Gastrocnemius medialis (tissue), 4 donors: ENCODE measurements at regions not wholly inside any gene's neighbourhood (a gene's known extent, or its start where the extent isn't known, plus 50 kb on each side); places are given as distances from the start of the nearest gene placed in this dataset.

Experiments used
- POLR2A ChIP-seq, 2 donors: fragments of 450-650 bp; IDR thresholded peaks; one replicate each; pipeline ENCODE4 v1.6.1; 2017; ENCODE audit warnings: antibody characterized with exemption in 2 of 2, mild to moderate bottlenecking in 2 of 2, moderate library complexity in 2 of 2
- TF ChIP-seq, protein P1 (sequence below), 5 experiments: fragments of 450-650 bp in 3 of 5; fragments of 200-600 bp in 2 of 5; sonication (generic) in 2 of 5; IDR thresholded peaks in 4 of 5; conservative IDR thresholded peaks in 1 of 5; 1 replicate in 4 of 5; 2 replicates in 1 of 5; pipeline ENCODE4 v1.5.1; 2016 to 2019; ENCODE audit warnings: antibody characterized with exemption in 5 of 5, mild to moderate bottlenecking in 3 of 5, moderate library complexity in 3 of 5

DNA sequence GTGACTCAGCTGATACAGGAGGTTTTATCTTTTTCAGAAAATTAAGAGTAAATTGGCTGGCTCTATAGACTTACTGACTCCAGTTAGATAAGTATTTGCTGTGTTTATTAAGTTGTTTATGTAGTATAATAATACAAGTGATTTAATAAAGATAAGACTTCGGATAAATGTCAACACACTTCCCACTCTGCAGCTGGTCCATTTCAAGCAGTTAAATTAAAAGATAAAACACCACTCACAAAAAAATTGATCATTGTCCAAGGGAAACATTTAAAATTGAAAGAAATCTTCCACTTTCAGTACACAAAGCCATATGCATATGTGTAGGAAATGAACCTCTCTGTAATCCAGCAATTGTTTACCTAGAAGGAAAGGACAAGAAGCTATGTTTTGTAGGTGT, 106.1 kb upstream of the SP8 start:
- TF ChIP-seq, protein P1, sequence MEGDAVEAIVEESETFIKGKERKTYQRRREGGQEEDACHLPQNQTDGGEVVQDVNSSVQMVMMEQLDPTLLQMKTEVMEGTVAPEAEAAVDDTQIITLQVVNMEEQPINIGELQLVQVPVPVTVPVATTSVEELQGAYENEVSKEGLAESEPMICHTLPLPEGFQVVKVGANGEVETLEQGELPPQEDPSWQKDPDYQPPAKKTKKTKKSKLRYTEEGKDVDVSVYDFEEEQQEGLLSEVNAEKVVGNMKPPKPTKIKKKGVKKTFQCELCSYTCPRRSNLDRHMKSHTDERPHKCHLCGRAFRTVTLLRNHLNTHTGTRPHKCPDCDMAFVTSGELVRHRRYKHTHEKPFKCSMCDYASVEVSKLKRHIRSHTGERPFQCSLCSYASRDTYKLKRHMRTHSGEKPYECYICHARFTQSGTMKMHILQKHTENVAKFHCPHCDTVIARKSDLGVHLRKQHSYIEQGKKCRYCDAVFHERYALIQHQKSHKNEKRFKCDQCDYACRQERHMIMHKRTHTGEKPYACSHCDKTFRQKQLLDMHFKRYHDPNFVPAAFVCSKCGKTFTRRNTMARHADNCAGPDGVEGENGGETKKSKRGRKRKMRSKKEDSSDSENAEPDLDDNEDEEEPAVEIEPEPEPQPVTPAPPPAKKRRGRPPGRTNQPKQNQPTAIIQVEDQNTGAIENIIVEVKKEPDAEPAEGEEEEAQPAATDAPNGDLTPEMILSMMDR (IDR thresholded peaks at IDR 0.05 in 4 of 5, conservative IDR thresholded peaks at IDR 0.05 in 1 of 5): no peak
- no peak for TF ChIP-seq POLR2A (IDR thresholded peaks at IDR 0.05)
